CD4-positive, alpha-beta T cell treated with Interleukin-6 at 100 ng/mL for 8 hours (primary cell): ENCODE measurements at regions not wholly inside any gene's neighbourhood (a gene's known extent, or its start where the extent isn't known, plus 50 kb on each side); places are given as distances from the start of the nearest gene placed in this dataset.
A peak's percentile ranks its signal among the peaks of the same experiment; 100 is the strongest.

Experiments
- DNase-seq: peaks from one replicate; pipeline ENCODE4 v3.0.0-alpha.2; 2020; ENCODE audit warnings: mixed read lengths, low spot score

GRCh38 chr16:86747761-86748160 is 169.4 kb downstream of the FOXL1 start:
- no peak for DNase-seq

- DNase-seq, result no peak
Observed at GRCh38 chr16:86748652-86749051, 170.3 kb downstream of the FOXL1 start.

DNA sequence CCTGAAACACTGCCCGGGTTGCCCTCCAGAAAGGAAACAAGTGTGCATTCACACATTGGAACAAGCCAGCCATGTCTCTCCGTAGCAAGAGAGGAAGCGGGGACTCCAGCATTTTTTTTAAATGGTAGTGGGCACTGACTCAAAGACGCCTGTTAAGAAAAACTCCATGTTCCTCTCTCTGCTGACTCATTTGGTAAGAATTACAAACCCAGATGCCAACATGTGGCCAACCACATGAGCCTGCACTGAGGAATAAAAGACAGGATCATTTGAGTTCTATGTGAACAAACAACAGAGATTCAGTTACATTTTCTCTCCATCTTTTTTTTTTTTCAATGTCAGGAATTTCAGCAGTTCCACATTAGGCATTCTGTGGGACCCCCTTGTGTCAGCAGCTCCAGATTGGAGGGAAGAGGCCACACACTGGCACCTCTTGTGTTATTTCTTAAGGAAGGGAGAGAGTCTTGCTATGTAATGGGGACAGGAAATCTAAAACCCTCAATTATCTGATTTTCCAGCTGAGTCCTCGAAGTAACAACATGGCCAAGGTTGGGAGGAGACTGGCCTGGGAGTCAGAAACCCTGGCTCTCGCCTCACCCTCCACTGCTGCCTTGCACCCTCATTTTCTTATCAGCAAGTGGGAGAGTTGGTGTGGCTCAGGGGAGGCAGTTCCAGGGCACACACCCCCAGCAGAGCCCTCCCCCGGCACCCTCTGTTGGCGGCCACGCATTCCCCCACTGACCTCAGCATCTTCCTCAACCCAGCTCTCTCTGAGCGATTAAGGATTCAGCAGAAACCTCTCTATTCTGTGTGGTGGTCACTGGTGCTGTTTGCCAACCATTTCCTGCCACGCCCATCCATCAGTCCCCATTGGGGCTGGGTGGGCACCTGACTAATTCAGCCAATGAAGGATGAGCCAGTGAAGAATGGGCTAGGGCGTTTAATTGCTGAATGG is 173.0 kb downstream of the FOXL1 start:
- no peak for DNase-seq

DNA sequence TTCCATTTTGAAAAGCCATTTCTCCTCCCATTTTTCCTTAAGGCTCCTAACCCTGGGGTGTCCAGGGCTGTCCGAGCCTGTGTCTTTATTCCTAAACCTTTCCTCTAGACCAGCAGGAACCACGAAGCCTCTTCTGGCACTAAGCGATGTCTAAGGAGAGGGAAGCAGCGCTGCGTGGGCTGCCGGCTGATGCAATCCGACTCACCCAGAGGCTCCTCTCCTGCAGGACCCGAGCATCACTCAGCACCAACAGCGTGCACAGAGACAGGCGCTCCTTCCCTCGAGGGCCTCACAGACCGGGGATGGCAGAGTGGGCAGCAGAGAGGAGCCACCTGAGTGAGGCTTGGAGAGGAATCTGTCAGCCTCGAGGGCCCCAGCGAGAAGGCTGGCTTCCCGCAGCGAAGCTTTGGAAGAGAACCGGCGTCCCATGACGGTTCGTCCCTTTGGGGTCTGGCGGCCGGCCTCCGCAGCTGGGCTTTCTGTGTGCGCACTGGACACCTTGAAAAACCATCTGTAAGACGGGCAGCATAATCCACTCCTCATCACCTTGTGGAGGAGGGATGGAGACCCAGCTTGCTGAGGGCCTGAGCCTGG is 174.3 kb downstream of the FOXL1 start:
- DNase-seq, result no peak

GRCh38 chr16:86753399-86753798 is 175.1 kb downstream of the FOXL1 start:
- no peak for DNase-seq

DNA sequence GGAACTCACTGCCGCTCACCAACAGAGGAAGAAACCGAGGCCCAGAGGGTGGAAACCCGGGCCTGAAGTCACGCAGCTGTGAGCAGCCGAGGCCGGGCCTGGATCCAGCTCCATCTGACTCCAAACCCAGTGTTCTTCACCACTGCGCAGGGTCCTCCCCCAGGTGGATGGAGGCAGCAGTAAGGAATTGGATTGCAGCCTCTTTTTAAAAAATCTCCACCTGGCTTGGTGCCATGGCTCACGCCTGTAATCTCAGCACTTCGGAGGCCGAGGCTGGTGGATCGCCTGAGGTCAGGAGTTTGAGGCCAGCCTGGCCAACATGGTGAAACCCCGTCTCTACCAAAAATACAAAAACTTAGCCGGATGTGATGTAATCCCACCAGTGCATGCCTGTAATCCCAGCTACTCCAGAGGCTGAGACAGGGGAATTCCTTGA is 177.2 kb downstream of the FOXL1 start:
- DNase-seq, result no peak

DNA sequence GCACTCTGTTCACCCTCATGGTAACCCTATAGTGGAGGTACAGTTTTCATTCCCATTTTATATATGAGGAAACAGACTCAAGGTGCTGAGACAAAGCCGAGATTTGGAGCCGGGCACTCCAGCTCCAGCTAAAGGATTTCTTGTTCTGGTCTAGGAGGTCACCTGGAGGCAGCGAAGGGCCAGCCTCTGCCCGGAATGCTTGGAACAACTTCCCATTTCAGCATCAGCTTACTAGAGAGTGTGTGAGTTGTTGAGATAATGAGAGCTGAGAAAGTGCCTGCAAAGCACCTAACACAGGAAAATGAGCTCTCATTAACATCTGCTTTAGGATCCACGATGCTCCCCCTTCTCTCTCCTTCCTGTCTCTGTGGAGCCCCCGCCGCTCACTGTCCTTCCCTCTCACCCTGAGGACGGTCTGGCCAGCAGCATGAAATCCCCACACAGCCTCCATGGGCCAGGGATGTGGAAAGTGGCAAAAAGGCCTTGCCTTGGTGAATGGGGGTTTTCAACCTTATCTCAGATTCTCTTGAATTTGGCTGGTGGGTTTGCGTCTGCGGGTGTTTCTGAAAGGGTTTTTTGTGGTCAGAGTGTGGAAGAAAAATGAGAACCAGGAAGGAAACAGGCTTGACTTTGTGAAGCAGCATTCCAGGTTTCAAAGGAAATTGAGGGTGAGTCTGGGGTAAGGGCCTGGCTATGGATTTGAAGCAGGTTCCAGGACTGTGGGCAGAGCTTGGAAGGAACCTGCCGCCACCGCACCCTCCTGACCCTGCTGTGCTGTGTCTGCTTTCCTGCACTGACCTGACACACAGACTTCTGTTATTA is 178.7 kb downstream of the FOXL1 start:
- DNase-seq, result no peak

DNA sequence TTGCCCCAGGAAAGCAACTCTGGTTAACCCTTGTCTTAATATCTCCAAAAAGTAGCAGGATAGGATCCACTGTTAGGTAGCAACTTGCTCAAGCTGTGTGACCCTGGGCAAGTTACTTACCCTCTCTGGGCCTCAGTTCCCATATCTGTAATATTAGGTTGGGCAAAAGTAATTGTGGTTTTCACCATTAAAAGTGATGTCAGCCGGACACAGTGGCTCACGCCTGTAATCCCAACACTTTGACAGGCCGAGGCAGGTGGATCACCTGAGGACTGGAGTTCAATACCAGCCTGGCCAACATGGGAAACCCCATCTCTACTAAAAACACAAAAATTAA is 179.3 kb downstream of the FOXL1 start:
- no peak for DNase-seq

GRCh38 chr16:86758932-86759331 is 180.6 kb downstream of the FOXL1 start:
- DNase-seq, result no peak

DNA sequence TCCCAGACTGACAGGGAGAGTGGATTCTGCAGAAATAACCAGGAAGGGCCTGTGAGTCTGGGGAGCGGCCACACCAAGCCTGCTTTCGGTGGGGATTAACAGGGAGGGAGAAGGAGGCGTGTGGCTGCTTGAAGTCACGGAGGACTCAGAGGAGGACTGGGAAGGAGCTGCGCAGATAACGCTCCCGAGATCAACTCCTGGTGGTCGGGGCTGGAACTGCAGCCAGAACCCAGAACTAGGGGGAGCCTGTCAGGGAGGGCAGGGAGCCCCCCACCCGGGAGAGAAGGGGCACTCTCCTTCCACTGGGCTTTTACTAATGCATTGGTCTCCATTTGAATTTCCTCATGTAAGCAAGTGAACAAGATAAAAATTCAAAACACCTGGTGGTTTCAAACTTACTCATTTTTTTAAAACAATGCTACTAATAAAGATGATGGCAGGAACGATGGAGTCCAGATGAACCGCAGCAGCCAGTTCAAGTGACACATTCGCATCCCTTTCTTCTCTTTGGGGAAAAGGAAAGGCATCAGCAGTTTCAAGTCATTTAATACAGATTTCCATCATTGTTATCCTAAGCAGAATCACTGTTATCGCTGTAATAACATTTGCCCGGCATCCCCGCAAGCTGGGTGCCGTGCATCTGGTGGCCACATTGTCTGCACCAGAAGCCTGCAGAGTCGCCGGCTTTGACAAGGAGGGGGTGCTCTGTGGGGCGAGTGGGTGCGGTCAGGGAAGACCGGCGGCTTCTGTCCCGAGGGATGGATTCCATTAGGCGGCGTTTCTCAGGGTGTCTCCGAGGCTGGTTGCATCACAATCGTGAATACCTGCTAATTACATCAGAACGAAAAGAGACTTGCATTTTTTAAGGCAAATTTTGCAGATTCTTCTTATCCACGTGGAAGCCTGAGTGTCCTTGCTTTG is 183.0 kb downstream of the FOXL1 start:
- DNase-seq, result peak; percentile 12

DNA sequence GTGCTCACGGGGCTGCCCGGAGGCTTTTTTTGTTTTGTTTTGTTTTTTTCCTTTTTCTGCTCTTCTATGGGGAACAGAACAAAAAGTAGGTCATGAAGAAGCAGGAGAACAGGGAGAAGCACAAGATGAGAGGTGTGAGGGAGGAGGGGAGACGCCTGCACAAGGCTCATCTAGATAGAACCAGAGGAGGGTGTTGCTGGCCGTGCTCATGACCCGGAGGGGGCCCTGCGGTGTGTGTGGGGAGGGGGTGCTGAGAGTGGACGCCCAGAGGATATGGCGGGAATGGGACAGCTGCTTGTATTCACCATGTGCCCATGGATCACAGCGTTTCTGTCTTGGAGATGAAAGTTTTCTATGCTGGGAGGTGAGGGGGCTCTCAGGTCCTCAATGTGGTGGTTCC is 183.7 kb downstream of the FOXL1 start:
- no peak for DNase-seq

- no peak for DNase-seq
Observed at GRCh38 chr16:86763819-86764218, 185.5 kb downstream of the FOXL1 start.

GRCh38 chr16:86764551-86764950 is 186.2 kb downstream of the FOXL1 start:
- no peak for DNase-seq

DNA sequence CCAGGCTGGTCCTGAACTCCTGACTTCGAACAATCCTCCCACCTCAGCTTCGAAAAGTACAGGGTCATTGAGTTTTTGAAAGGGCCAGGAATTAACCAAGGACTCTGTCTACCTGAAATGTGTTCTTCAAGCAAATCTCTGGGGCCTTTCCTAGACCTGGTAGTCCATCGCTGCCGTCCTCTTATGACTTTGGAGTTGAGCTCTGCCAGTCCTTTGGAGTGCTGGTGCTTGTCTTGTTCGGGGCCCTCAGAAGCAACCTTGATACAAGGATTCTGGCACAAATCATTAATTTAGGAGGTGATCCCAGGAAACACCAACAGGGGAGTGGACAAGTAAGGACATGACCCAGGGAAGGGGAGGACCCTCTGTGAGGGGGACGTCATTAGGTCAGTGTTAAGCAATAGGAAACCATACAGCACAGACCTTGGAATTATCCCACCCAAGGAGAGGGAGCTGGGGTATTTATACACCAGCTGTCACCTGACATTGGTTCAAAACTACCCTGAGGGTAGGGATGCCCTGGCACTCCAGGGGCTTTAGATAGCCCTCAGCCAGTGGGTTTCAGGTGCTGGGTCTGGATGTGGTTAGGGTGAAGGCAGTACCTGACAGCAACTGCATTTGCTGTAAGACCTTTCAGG is 187.2 kb downstream of the FOXL1 start:
- DNase-seq, result no peak

DNA sequence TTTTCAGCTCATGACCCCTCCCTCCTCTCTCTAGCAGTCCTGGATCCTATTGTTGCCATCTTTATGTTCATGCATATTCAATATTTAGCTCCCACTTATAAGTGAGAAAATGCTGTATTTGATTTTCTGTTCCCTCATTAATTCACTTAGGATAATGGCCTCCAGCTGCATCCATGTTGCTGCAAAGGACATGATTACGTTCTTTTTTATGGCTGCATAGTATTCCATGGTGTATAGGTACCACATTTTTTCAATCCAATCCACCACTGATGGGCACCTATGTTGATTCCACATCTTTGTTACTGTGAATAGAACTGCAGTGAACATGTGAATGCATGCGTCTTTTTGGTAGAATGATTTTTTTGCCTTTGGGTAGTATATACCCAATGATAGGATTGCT is 188.4 kb downstream of the FOXL1 start:
- no peak for DNase-seq

GRCh38 chr16:86768228-86768791 is 190.0 kb downstream of the FOXL1 start:
- DNase-seq, result no peak

DNA sequence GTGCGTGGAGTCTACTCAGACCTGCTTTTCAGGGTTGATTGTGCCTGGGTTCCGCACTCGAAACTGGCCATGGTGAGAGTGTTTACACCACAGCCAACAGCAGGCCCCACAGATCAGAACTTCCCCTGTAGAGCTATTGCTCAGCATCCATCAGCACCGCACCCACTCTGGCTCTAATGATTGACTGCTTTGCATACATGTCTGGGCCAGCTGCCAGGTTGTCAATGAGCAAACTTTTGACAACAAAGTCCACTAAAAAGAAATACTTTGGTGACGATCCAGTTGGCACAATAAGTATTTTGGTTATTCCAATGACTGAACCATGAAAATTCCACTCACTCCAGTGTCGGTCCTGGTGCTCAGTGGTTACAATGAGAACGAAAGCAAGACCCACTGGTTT is 190.7 kb downstream of the FOXL1 start:
- DNase-seq, result no peak

DNA sequence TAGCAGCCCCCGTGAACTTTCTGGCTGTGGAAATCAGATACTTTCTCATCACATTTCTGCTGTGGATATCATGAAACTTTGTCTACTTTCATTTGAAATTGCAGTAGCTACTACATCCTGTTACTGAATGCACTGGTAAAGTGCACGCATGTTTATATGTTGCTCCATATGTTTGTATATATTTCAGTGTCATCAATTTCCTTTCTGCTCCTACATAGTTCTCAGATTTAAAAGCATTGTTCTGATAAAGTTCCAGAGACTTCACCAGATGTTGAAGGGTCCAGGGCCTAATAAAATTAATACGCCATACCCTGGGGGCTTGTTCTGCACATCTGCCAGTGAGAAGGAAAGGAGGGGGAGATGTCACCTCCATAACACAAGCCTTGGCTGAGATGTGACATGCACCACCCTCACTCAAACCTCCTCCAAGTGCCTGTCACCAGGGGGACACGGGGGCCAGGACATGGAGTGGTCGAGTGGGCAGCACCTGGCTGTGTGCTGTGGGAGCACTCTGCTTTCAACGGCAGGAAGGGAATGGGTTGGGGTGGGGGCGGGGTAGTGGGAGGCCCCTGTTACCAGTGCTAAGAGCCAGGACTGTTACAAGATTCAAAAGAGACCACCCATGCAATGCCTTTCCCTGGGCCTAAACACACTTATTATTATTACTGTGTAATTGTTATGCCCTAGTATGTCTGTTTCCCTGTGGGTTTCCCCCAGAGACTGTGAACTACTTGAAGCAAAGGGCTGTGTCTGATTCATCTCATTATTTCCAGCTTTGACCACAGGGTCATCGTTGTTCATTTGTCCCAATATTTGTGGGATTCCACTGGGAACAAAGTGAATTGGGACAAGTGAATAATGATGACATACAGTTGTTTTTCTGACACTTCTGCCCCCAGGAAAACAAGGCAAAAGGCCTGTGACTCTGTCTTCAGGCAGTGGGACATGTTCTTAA is 193.4 kb downstream of the FOXL1 start:
- DNase-seq, result no peak

DNA sequence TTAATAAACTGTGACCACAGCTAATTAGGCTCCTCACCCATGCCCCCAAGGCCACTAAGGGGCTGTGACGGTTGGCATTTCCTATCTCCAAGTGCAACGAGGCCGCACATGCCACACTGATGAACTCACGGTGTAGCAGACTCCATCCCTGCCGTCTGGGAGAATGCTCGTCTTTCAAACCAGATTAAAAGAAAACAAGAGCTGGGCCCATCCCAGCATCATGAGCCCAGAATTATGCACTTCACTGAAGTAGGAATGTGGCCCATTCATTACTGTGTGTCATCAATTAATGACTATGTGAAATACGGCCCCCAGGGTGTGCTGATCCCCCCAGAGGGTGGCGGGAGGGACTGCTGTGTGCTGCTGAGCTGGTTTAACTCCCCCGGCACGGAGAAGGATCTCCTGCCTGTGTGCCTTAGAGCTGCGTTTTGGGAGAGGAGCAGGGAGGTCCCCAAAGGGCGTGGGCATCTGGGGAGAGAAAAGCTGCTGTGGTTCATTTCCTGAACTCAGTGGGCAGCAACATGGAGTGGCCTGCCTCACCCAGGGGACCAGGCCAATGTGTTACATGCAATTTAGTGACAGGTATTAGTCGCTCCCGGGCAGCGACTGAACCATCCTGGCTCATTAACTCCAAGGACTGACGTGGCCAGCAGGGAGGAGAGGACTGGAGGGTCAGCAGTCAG is 194.5 kb downstream of the FOXL1 start:
- DNase-seq, result no peak
